Kidney epithelial cell (primary cell): ENCODE measurements at regions not wholly inside any gene's neighbourhood (a gene's known extent, or its start where the extent isn't known, plus 50 kb on each side); places are given as distances from the start of the nearest gene placed in this dataset.
"Not testable (repeated sequence)": the region's sequence is repeated elsewhere in the genome, so short reads cannot be mapped to it uniquely, and the experiment has no call there.

ENCODE experiments used
- DNase-seq: peaks from one replicate; pipeline ENCODE4 v3.0.0-alpha.2; 2010; ENCODE audit warnings: low read depth
- H3K27me3 ChIP-seq: 2 replicates; pipeline ENCODE4 v1.6.0; 2011; ENCODE audit warnings: low read length; ENCODE audit not compliant: control insufficient read depth, insufficient read depth
- H3K36me3 ChIP-seq: 2 replicates; pipeline ENCODE4 v1.5.1; 2011; ENCODE audit warnings: low read length; ENCODE audit not compliant: control insufficient read depth, insufficient read depth
- H3K4me3 ChIP-seq: 2 replicates; pipeline ENCODE4 v1.5.1; 2011; ENCODE audit warnings: low read depth, mild to moderate bottlenecking, control low read depth, low read length
- CTCF ChIP-seq: IDR thresholded peaks from 2 replicates; pipeline ENCODE4 v1.5.1; 2011; ENCODE audit warnings: mild to moderate bottlenecking, moderate library complexity, low read length, control low read depth, inconsistent platforms; ENCODE audit not compliant: insufficient read depth, poor library complexity, severe bottlenecking

DNA sequence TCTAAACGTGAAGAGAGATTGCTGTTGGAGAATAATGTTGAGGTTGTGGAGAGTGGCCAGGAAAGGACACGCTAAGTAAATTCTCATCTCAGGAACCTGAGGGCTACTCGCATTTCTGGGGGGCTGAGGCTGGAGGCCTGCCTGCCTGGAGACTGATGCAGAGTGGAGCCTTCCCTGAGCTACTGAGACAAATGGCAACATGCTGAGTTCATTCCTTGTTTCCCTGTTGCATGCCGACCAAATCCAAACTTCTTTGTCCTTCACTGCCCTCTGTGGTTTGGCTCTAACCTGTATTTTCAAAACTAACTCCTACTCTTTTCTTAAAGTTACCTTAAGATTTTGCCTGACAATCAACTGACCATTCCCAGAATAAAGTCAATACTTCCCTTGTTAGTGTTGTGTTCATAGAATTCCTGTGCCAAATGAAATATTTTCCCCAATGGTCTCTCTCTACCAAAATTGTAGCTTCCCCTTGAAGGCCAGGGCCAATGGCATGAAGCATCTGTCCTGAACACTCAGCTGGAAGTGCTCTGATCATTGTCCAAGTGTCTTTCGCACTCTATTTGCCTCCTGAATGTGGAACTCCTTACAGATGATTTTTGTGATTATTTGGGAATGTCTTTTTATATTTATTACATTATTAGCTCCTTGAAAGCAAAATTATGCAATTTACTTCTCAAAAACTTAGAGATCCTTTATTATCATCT is 1085.6 kb downstream of the SOCS6 start:
- Histone ChIP-seq H3K4me3 (no peak overlapping the region), H3K36me3 (no peaks in the 10 kb centered on the region), H3K27me3 (no peaks in the 10 kb centered on the region)
- no peak for DNase-seq
- no peak for TF ChIP-seq CTCF

DNA sequence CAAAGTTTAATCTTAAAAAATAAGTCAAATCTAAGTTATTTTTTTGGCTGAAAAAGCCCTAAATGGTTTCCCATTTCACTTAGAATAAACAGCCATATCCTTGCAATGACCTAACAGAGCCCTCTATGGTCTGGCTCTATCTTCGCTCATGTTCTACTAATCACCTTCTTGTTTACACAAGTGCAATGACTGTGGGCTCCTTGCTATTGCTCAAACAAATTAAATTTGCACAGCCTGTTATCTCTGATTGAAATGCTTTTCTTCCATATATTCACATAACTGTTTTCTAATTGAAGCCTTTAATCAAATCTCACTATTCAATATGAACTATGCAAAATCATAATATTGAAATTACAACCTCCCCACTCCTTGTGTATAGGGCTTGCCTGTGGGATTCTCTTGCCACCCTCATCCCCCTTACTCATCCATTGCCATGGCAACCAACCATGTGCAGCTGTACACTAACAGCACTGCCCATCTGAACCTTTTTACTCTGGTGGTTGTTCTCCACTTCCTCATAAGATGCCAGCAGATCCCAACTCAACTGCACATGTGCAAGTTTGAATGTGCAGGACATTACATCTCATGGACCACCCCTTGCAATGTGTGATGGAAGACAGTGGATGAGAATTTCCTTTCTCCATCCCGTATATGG is 1083.2 kb downstream of the SOCS6 start:
- H3K27me3 ChIP-seq, result no peaks in the 10 kb centered on the region
- no peak overlapping the region for H3K4me3 ChIP-seq
- H3K36me3 ChIP-seq, result no peaks in the 10 kb centered on the region
- peak; percentile 1 for DNase-seq
- TF ChIP-seq CTCF, result no peak

GRCh38 chr18:71370671-71371445 is 1082.0 kb downstream of the SOCS6 start:
- Histone ChIP-seq H3K4me3 (no peak overlapping the region), H3K36me3 (no peaks in the 10 kb centered on the region), H3K27me3 (no peaks in the 10 kb centered on the region)
- DNase-seq, result no peak
- no peak for TF ChIP-seq CTCF

DNA sequence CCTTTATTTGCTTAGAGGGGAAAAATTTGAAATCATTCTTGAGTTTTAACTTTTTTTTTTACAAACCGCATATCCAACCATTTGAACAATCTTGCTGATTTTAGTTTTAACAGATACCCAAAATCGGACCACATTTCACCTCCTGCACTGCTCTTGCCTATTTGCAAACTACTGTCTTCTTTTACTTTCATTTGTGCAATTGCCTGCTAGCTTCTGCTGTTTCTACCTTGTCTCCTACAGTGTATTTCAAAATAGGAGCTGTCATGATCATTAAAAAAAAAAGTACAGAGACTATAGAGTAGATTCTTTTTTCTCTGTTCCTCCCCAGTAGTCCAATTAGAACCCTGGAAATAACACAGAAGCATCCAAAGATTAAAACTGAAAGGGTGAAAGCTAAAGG is 1081.2 kb downstream of the SOCS6 start:
- no peaks in the 10 kb centered on the region for H3K36me3 ChIP-seq
- TF ChIP-seq CTCF, result no peak
- no peak overlapping the region for H3K4me3 ChIP-seq
- no peak for DNase-seq
- no peaks in the 10 kb centered on the region for H3K27me3 ChIP-seq

- DNase-seq, result no peak
- TF ChIP-seq CTCF, result no peak
- no peaks in the 10 kb centered on the region for H3K36me3 ChIP-seq
- H3K4me3 ChIP-seq, result no peak overlapping the region
- no peaks in the 10 kb centered on the region for H3K27me3 ChIP-seq
These were observed 1073.3 kb downstream of the SOCS6 start for GRCh38 chr18:71362140-71362539.

GRCh38 chr18:71355599-71355998 is 1066.8 kb downstream of the SOCS6 start:
- not testable (repeated sequence) for H3K4me3 ChIP-seq, DNase-seq, H3K27me3 ChIP-seq, H3K36me3 ChIP-seq
